ENCODE measurements at regions not wholly inside any gene's neighbourhood (a gene's known extent, or its start where the extent isn't known, plus 50 kb on each side); places are given as distances from the start of the nearest gene placed in this dataset.
A peak's percentile ranks its signal among the peaks of the same experiment; 100 is the strongest.

- DNase-seq: no peak
Observed at GRCh38 chr2:13010283-13010682, 293.5 kb downstream of the TRIB2 start.

- DNase-seq: no peak
Observed at GRCh38 chr2:13014783-13015182, 298.0 kb downstream of the TRIB2 start.

GRCh38 chr2:13015532-13016320 is 299.0 kb downstream of the TRIB2 start:
- DNase-seq: no peak

GRCh38 chr2:13018490-13018889 is 301.8 kb downstream of the TRIB2 start:
- no peak for DNase-seq

DNA sequence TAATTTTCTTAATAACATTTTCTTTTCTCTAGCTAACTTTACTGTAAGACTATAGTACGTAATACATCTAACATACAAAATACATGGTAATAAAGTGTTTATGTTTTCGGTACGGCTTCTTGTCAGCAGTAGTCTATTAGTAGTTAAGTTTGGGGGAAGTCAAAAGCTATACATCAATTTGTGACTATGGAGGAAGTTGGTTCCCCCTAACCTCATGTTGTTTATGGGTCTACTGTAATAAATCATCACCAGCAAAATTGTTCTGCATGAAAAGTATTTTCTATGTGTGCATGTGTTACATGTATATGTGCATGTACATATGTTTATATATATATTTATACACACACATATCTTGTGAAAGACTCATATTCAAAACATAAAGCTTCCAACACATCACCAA is 303.0 kb downstream of the TRIB2 start:
- DNase-seq: no peak

- DNase-seq: no peak
Observed at GRCh38 chr2:13020469-13020868, 303.7 kb downstream of the TRIB2 start.

- DNase-seq: no peak
Observed at GRCh38 chr2:13021470-13021957, 304.8 kb downstream of the TRIB2 start.

- DNase-seq: no peak
Observed at GRCh38 chr2:13030606-13031005, 313.9 kb downstream of the TRIB2 start.

- DNase-seq: no peak
Observed at GRCh38 chr2:13034861-13035260, 318.1 kb downstream of the TRIB2 start.

- DNase-seq: no peak
Observed at GRCh38 chr2:13035866-13036265, 319.1 kb downstream of the TRIB2 start.

- no peak for DNase-seq
Observed at GRCh38 chr2:13040043-13040442, 323.3 kb downstream of the TRIB2 start.

DNA sequence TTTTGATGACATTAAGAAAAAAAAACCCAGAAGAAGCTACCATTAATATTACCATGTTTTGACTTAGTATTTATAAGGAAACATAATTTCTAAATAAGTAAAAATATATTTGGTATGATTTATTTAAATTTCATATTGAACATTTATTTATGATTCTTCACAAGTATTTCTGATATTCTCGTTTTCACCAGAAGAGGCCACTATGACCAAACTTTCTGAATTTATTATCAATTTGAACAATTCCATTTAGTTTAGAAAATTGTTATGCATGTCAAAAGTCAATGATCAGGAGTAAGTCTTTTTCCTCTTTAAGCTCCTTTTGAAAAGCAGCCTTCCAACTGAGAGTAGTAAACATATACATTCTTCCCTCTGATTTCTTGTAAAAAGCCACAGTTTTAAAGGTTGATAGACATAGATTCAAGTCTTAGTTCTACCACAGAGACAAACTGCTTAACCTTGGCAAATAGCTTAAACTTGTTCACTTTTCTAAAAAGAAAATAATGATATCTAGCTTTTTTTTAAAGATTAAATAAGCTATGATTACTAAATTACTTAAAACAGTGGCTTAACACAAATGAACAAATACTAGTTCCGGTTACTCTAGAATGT is 329.9 kb downstream of the TRIB2 start:
- DNase-seq: peak; percentile 20

- no peak for DNase-seq
Observed at GRCh38 chr2:13050764-13051163, 334.0 kb downstream of the TRIB2 start.

DNA sequence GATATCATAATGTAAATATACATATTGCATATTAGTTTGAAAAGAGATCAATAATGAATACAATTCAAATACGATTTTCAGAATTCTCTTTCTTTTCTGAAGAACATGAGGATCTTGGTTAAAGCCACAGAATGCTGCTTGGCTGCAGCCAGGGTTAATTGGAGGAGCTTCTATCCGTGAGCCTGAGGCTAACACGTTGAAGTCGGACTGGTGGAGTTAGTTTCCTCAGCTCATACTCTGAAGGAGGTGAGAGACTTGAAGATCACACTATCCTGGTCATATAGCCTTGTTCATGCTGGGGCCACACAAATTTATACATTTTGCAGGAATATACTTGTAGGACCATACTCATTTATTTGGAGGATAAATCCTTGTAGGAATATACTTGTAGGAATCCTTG is 335.8 kb downstream of the TRIB2 start:
- no peak for DNase-seq

GRCh38 chr2:13056259-13056843 is 339.6 kb downstream of the TRIB2 start:
- DNase-seq: peak; percentile 20

- no peak for DNase-seq
Observed at GRCh38 chr2:13057671-13058070, 340.9 kb downstream of the TRIB2 start.

DNA sequence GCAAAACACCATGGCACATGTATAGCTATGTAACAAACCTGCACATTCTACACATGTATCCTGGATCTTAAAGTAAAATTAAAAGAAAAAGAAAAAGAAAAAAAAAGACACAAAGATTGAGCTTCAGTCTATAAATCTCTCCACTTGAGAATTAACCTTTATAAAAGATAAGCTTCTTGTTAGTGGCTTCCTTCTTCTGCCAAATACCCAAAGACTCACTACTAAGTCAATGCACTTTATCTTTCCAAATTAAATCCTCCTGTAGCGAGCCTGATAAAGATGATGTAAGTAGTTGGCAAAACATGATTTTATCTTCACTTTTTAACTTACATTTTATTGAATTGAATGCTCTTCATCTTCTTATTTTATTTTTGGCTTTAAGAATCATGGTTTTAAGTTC is 349.9 kb downstream of the TRIB2 start:
- no peak for DNase-seq

DNA sequence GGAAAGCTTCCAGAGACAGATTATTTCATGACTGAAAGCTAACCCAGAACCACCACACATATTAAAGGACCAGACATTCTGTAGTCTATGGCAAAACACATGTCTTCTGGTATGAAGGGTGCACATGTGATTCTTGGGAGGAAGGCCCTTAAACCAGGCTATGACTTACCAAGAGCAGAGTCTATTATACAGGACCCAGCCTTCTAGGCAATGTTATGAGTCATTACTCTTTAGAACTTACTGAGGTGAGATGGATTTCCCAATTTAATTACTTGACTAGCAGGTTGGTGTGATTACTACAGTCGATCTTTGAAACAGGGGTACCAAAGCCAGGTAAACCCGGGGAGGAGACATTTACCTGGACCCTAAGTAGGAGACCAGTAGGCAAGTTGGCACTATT is 350.8 kb downstream of the TRIB2 start:
- no peak for DNase-seq

- peak; percentile 30 for DNase-seq
Observed at GRCh38 chr2:13089971-13090370, 373.2 kb downstream of the TRIB2 start.

DNA sequence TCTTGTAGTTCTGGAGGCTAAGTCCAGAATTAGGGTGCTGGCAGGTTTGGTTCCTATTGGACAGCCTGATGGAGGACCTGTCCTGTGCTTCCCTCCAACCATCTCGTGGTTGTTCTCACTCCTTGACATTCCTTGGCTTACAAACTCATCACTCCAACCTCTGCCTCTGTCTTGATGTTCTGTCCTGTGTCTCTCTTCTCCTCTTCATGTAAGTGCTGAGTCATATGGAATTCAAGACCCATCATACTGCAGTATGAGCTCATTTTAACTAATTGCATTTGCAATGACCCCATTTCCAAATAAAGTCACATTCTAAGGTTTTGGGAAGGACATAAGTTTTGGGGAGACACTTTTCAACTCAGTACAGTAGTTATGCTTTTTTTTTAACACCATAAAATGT is 374.7 kb downstream of the TRIB2 start:
- DNase-seq: no peak

- no peak for DNase-seq
Observed at GRCh38 chr2:13091861-13092378, 375.2 kb downstream of the TRIB2 start.

- peak; percentile 81 for DNase-seq
Observed at GRCh38 chr2:13093416-13093991, 376.8 kb downstream of the TRIB2 start.

Data from muscle of arm (tissue), 1 donor.